ENCODE measurements at regions not wholly inside any gene's neighbourhood (a gene's known extent, or its start where the extent isn't known, plus 50 kb on each side); places are given as distances from the start of the nearest gene placed in this dataset.

DNA sequence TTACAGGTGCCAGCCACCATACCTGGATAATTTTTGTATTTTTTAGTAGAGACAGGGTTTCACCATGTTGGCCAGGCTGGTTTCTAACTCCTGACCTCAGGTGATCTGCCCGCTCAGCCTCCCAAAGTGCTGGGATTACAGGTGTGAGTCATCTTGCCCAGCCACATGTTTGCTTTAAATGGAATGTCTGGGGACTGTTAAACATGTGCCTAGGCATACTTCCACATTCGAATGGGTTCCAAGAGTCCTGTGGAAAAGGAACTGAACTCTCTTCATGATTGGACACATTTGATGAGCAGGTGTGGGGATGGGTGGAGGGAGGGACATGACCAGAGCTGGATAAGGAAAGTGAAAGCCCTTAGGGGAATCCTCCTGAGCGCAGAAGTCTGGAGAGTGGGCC lies 58.4 kb upstream of the GREB1L start:
- no peak overlapping the region for H3K4me3 ChIP-seq (ENCODE audit: low read length)
- ChIA-PET CTCF (no interaction called here), POLR2A (no interaction called here)
- no peak overlapping the region for H3K4me3 Mint-ChIP-seq
- intact Hi-C loops (cut with DNase I, micrococcal nuclease) = loop anchor here in 1 of 2 experiments (5.0 kb wide), 1 partner anchor 211 kb away; no protein-coding TSS in a partner anchor
- no peaks in the 10 kb centered on the region for H3K27me3 ChIP-seq (ENCODE audit: control insufficient read depth in 1 of 2, insufficient read depth in 2 of 2, low read length in 2 of 2)
- H3K4me1 Mint-ChIP-seq (ENCODE audit: low read depth) = peaks cover 6% of the 10 kb centered on the region
- H3K9me3 ChIP-seq (ENCODE audit: control insufficient read depth in 1 of 2, insufficient read depth in 1 of 2, low read length in 2 of 2) = no peaks in the 10 kb centered on the region
- H3K9me3 Mint-ChIP-seq = no peaks in the 10 kb centered on the region
- ATAC-seq (ENCODE audit: poor library complexity) (no peak), DNase-seq (no peak)
- TF ChIP-seq, protein P1, sequence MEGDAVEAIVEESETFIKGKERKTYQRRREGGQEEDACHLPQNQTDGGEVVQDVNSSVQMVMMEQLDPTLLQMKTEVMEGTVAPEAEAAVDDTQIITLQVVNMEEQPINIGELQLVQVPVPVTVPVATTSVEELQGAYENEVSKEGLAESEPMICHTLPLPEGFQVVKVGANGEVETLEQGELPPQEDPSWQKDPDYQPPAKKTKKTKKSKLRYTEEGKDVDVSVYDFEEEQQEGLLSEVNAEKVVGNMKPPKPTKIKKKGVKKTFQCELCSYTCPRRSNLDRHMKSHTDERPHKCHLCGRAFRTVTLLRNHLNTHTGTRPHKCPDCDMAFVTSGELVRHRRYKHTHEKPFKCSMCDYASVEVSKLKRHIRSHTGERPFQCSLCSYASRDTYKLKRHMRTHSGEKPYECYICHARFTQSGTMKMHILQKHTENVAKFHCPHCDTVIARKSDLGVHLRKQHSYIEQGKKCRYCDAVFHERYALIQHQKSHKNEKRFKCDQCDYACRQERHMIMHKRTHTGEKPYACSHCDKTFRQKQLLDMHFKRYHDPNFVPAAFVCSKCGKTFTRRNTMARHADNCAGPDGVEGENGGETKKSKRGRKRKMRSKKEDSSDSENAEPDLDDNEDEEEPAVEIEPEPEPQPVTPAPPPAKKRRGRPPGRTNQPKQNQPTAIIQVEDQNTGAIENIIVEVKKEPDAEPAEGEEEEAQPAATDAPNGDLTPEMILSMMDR (IDR thresholded peaks at IDR 0.05) = no peak
- H3K27ac ChIP-seq (ENCODE audit: low read depth in 1 of 2, low read length in 2 of 2) = no peak overlapping the region
- no peaks in the 10 kb centered on the region for H3K27me3 Mint-ChIP-seq
- H3K36me3 Mint-ChIP-seq (ENCODE audit: low read depth) = no peaks in the 10 kb centered on the region
- no peak overlapping the region for H3K27ac Mint-ChIP-seq
- H3K4me1 ChIP-seq (ENCODE audit: insufficient read depth, low read length) = no peaks in the 10 kb centered on the region
- no peaks in the 10 kb centered on the region for H3K36me3 ChIP-seq (ENCODE audit: insufficient read depth, low read length)

DNA sequence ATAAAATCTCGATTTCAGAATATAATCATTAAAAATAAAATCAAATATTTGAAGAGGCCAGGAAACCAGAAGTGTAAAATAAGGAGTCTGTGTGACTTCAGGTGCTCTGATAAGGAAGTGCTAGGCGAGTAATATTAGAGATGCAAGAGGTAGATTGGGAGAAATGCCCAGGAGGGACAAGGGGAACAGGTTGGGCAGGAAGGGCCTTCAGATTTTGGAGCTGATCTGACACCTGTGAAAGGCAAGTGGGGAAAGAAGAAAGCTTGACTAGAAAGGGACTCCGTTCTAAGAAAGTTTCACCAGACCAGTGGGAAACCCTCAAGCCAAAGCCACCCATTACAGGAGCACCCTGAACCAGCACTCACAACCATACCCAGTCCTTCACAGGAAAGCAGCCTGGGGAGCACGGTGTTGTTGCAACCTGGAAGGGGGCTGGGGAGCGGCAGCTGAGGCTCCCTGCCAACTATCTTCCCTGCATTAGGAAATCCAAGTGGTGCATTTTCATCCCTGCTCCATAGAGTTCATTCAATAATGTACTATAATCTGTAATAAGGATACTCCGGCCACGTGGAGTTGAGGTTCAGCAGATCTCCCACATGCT lies 57.5 kb upstream of the GREB1L start:
- Mint-ChIP-seq H3K27ac (no peak overlapping the region), H3K27me3 (no peaks in the 10 kb centered on the region), H3K4me3 (no peak overlapping the region), H3K36me3 (ENCODE audit: low read depth) (no peaks in the 10 kb centered on the region), H3K4me1 (ENCODE audit: low read depth) (peaks cover 4% of the 10 kb centered on the region), H3K9me3 (no peaks in the 10 kb centered on the region)
- Histone ChIP-seq H3K4me3 (ENCODE audit: low read length) (no peak overlapping the region), H3K9me3 (ENCODE audit: control insufficient read depth in 1 of 2, insufficient read depth in 1 of 2, low read length in 2 of 2) (no peaks in the 10 kb centered on the region), H3K36me3 (ENCODE audit: insufficient read depth, low read length) (no peaks in the 10 kb centered on the region), H3K4me1 (ENCODE audit: insufficient read depth, low read length) (no peaks in the 10 kb centered on the region), H3K27me3 (ENCODE audit: control insufficient read depth in 1 of 2, insufficient read depth in 2 of 2, low read length in 2 of 2) (no peaks in the 10 kb centered on the region), H3K27ac (ENCODE audit: low read depth in 1 of 2, low read length in 2 of 2) (no peak overlapping the region)
- ChIA-PET CTCF (no interaction called here), POLR2A (no interaction called here)
- ATAC-seq (ENCODE audit: poor library complexity) (no peak), DNase-seq (no peak)
- intact Hi-C loops (cut with DNase I, micrococcal nuclease) = loop anchor here in 1 of 2 experiments (5.0 kb wide), 1 partner anchor 212 kb away; no protein-coding TSS in a partner anchor
- TF ChIP-seq, protein P1 (IDR thresholded peaks at IDR 0.05) = no peak

DNA sequence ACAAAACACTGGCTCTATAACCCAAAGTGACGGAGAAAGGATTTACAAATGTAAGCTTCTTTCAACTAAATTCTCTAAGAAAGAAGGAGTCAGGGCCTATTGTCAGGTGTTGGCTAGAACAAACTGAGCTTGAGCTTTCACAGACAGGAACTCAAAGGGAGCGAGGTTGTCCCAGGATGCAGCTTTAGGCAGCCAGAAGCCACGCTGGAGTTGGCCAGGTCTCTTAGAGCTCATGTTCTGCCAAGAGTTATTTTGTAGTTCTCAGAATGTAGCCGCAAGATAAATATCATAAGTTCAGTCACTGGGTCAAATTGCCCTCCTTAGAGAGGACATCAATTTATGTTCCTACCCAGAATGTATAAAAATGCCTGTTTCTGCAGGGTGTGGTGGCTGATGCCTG lies 54.1 kb upstream of the GREB1L start:
- intact Hi-C loops (cut with DNase I, micrococcal nuclease) = no loop called here
- Histone ChIP-seq H3K9me3 (ENCODE audit: control insufficient read depth in 1 of 2, insufficient read depth in 1 of 2, low read length in 2 of 2) (no peaks in the 10 kb centered on the region), H3K4me3 (ENCODE audit: low read length) (no peak overlapping the region), H3K27me3 (ENCODE audit: control insufficient read depth in 1 of 2, insufficient read depth in 2 of 2, low read length in 2 of 2) (peaks cover 0 to 7% of the 10 kb centered on the region in 2 experiments), H3K27ac (ENCODE audit: low read depth in 1 of 2, low read length in 2 of 2) (no peak overlapping the region), H3K36me3 (ENCODE audit: insufficient read depth, low read length) (no peaks in the 10 kb centered on the region), H3K4me1 (ENCODE audit: insufficient read depth, low read length) (no peaks in the 10 kb centered on the region)
- ChIA-PET CTCF (no interaction called here), POLR2A (no interaction called here)
- Mint-ChIP-seq H3K9me3 (no peaks in the 10 kb centered on the region), H3K4me1 (ENCODE audit: low read depth) (no peaks in the 10 kb centered on the region), H3K4me3 (no peak overlapping the region), H3K27ac (no peak overlapping the region), H3K36me3 (ENCODE audit: low read depth) (no peaks in the 10 kb centered on the region), H3K27me3 (peaks cover 19% of the 10 kb centered on the region)
- DNase-seq (no peak), ATAC-seq (ENCODE audit: poor library complexity) (no peak)
- TF ChIP-seq, protein P1 (IDR thresholded peaks at IDR 0.05) = no peak
